B cell (primary cell): ENCODE measurements at regions not wholly inside any gene's neighbourhood (a gene's known extent, or its start where the extent isn't known, plus 50 kb on each side); places are given as distances from the start of the nearest gene placed in this dataset.

Experiments used
- ATAC-seq: fragments of 200-7000 bp; cut with Tn5 transposase; one replicate; pipeline ENCODE4 v1.10.0; 2021; ENCODE audit warnings: low read depth, mild to moderate bottlenecking, moderate number of reproducible peaks, moderate library complexity
- CTCF ChIA-PET: fragments of 350-600 bp; sonication (Branson Sonifier 250); formaldehyde crosslinking; loops from one replicate; lab custom pipeline; 2021; ENCODE audit warnings: antibody characterized with exemption, inconsistent platforms; lab: Charles Lee
- POLR2A ChIA-PET: fragments of 350-600 bp; sonication (Branson Sonifier 250); formaldehyde crosslinking; loops from one replicate; lab custom pipeline; 2021; ENCODE audit warnings: antibody characterized with exemption; lab: Charles Lee
- DNase-seq: peaks from one replicate; pipeline ENCODE4 v3.0.0; 2013
- H2AFZ ChIP-seq: 2 replicates; pipeline ENCODE4 v1.6.1; 2012; ENCODE audit warnings: mild to moderate bottlenecking, low read depth, low read length; ENCODE audit not compliant: insufficient read depth, poor library complexity, severe bottlenecking
- H3K27ac ChIP-seq, 2 donors: 1 replicate in 1 of 2; 2 replicates in 1 of 2; pipeline ENCODE4 v1.5.1; 2012 to 2013; ENCODE audit warnings: low read length in 2 of 2, mild to moderate bottlenecking in 2 of 2, moderate library complexity in 1 of 2
- H3K27me3 ChIP-seq, 4 experiments: fragments of 200-600 bp in 1 of 4; sonication (generic) in 1 of 4; replicated peaks in 1 of 4; 1 replicate in 2 of 4; 2 replicates in 2 of 4; pipeline versions ENCODE4 v1.6.1 to v1.7.0; 2013 to 2016; ENCODE audit warnings: low read length in 3 of 4, mild to moderate bottlenecking in 2 of 4, mixed read lengths in 1 of 4, moderate library complexity in 1 of 4; ENCODE audit not compliant: insufficient read depth in 4 of 4, control insufficient read depth in 3 of 4; ENCODE audit errors: control extremely low read depth in 1 of 4
- H3K36me3 ChIP-seq, 2 experiments: replicated peaks in 1 of 2; 1 replicate in 1 of 2; 2 replicates in 1 of 2; pipeline versions ENCODE4 v1.6.1 to v1.7.1; 2013; ENCODE audit warnings: low read length in 1 of 2; ENCODE audit not compliant: insufficient read depth in 2 of 2, control insufficient read depth in 1 of 2; ENCODE audit errors: control extremely low read depth in 1 of 2, extremely low read depth in 1 of 2
- H3K4me1 ChIP-seq, 2 donors: fragments of 200-600 bp in 1 of 2; sonication (generic) in 1 of 2; 1 replicate in 1 of 2; 2 replicates in 1 of 2; pipeline versions ENCODE4 v1.5.1 to v1.6.1; 2013 to 2017; ENCODE audit warnings: low read length in 2 of 2; ENCODE audit not compliant: control insufficient read depth in 2 of 2, insufficient read depth in 2 of 2
- H3K4me2 ChIP-seq: replicated peaks from 2 replicates; pipeline ENCODE3; 2012; ENCODE audit warnings: mild to moderate bottlenecking, low read depth, low read length; ENCODE audit not compliant: poor library complexity, severe bottlenecking
- H3K4me3 ChIP-seq, 5 experiments: fragments of 200-600 bp in 1 of 5; sonication (generic) in 1 of 5; 1 replicate in 3 of 5; 2 replicates in 2 of 5; pipeline versions ENCODE4 v1.5.1 to v1.7.0; 2011 to 2016; ENCODE audit warnings: low read length in 4 of 5, mild to moderate bottlenecking in 4 of 5, low read depth in 2 of 5, control low read depth in 1 of 5, moderate library complexity in 1 of 5; ENCODE audit not compliant: insufficient read depth in 1 of 5; ENCODE audit errors: control extremely low read depth in 1 of 5, extremely low read depth in 1 of 5
- H3K79me2 ChIP-seq: fragments of 200-600 bp; sonication (generic); one replicate; pipeline ENCODE4 v1.6.0; 2016; ENCODE audit warnings: low read length; ENCODE audit not compliant: control insufficient read depth, insufficient read depth
- H3K9ac ChIP-seq: fragments of 200-600 bp; sonication (generic); 2 replicates; pipeline ENCODE4 v1.6.1; 2017; ENCODE audit warnings: mild to moderate bottlenecking, low read length, moderate library complexity
- H3K9me3 ChIP-seq, 3 donors: one replicate each; pipeline versions ENCODE4 v1.6.1 to v1.7.1; 2013; ENCODE audit warnings: low read length in 2 of 3; ENCODE audit not compliant: control insufficient read depth in 2 of 3, insufficient read depth in 1 of 3; ENCODE audit errors: control extremely low read depth in 1 of 3
- H4K20me1 ChIP-seq: 2 replicates; pipeline ENCODE4 v1.6.0; 2012; ENCODE audit warnings: mild to moderate bottlenecking, low read length; ENCODE audit not compliant: insufficient read depth, control insufficient read depth, poor library complexity, severe bottlenecking
- H3K27ac Mint-ChIP-seq: one replicate; pipeline ENCODE4 v1.8.0; 2021; ENCODE audit warnings: mixed read lengths
- H3K27me3 Mint-ChIP-seq: one replicate; pipeline ENCODE4 v1.8.0; 2021; ENCODE audit warnings: mixed read lengths
- H3K4me1 Mint-ChIP-seq: one replicate; pipeline ENCODE4 v1.8.0; 2021; ENCODE audit warnings: mixed read lengths
- H3K4me3 Mint-ChIP-seq: one replicate; pipeline ENCODE4 v1.8.0; 2021; ENCODE audit warnings: mixed read lengths
- H3K9me3 Mint-ChIP-seq: one replicate; pipeline ENCODE4 v1.8.0; 2022; ENCODE audit warnings: mixed read lengths; ENCODE audit not compliant: insufficient read depth
- CTCF ChIP-seq: fragments of 200-600 bp; IDR thresholded peaks from one replicate; pipeline ENCODE4 v1.8.0; 2022; ENCODE audit warnings: antibody characterized with exemption, mild to moderate bottlenecking
- EZH2 ChIP-seq: IDR thresholded peaks from 2 replicates; pipeline ENCODE4 v1.6.1; 2012; ENCODE audit warnings: borderline replicate concordance, low read depth, mild to moderate bottlenecking, moderate library complexity, low read length; ENCODE audit not compliant: insufficient read depth, poor library complexity, severe bottlenecking
- WGBS: methylation state at CpG from one replicate; pipeline ENCODE4 v1.1.5; 2013; ENCODE audit warnings: missing lambda C conversion rate; ENCODE audit not compliant: insufficient coverage; 5-methylcytosine and 5-hydroxymethylcytosine counted together
- intact Hi-C: fragments of 100-400 bp; cut with micrococcal nuclease; formaldehyde crosslinking; loops from one replicate; pipeline ENCODE4 v1.10.0; 2022

- H3K4me3 Mint-ChIP-seq, result no peak overlapping the region
- no peaks in the 10 kb centered on the region for H3K4me1 ChIP-seq
- DNase-seq (no peak), ATAC-seq (no peak)
- no peaks in the 10 kb centered on the region for H3K27me3 ChIP-seq
- H3K9me3 Mint-ChIP-seq, result no peaks in the 10 kb centered on the region
- no peak overlapping the region for H3K9ac ChIP-seq
- no peak overlapping the region for H3K4me3 ChIP-seq
- no peaks in the 10 kb centered on the region for H3K4me1 Mint-ChIP-seq
- H3K27me3 Mint-ChIP-seq, result peaks cover 2% of the 10 kb centered on the region
- ChIA-PET POLR2A (no interaction called here), CTCF (interaction anchor here (1.6 kb wide), 1 partner anchor 19 kb away, joined by 5 read pairs; no protein-coding TSS in a partner anchor)
- no peak overlapping the region for H3K27ac Mint-ChIP-seq
- no peaks in the 10 kb centered on the region for H3K79me2 ChIP-seq
- TF ChIP-seq CTCF (no peak), EZH2 (no peak)
- intact Hi-C loops, result no loop called here
- H3K4me2 ChIP-seq, result no peak overlapping the region
- no peak overlapping the region for H3K27ac ChIP-seq
- no peak overlapping the region for H2AFZ ChIP-seq
- H3K9me3 ChIP-seq, result peaks cover 0 to 9% (median 0%) of the 10 kb centered on the region in 3 donors
- no peaks in the 10 kb centered on the region for H4K20me1 ChIP-seq
- 85% methylated on average over 3 of the region's 3 CpGs for WGBS
- H3K36me3 ChIP-seq, result no peaks in the 10 kb centered on the region
Measured at GRCh38 chr4:154999950-155000578, 208.4 kb upstream of the NPY2R start.

GRCh38 chr4:155001251-155001650 is 207.2 kb upstream of the NPY2R start:
- Histone ChIP-seq H3K4me3 (no peak overlapping the region), H3K27me3 (no peaks in the 10 kb centered on the region), H3K4me2 (no peak overlapping the region), H3K27ac (no peak overlapping the region), H2AFZ (no peak overlapping the region), H3K9me3 (peaks cover 0 to 9% (median 0%) of the 10 kb centered on the region in 3 donors), H4K20me1 (no peaks in the 10 kb centered on the region), H3K36me3 (no peaks in the 10 kb centered on the region), H3K9ac (no peak overlapping the region), H3K4me1 (no peaks in the 10 kb centered on the region), H3K79me2 (no peaks in the 10 kb centered on the region)
- ChIA-PET POLR2A (no interaction called here), CTCF (no interaction called here)
- ATAC-seq (no peak), DNase-seq (no peak)
- Mint-ChIP-seq H3K27ac (no peak overlapping the region), H3K4me3 (no peak overlapping the region), H3K9me3 (no peaks in the 10 kb centered on the region), H3K4me1 (no peaks in the 10 kb centered on the region), H3K27me3 (peaks cover 2% of the 10 kb centered on the region)
- intact Hi-C loops, result no loop called here
- WGBS, result no CpG with 5 or more reads among the region's 2 CpGs
- no peak for TF ChIP-seq EZH2
- no peak for TF ChIP-seq CTCF
